Sigmoid colon (tissue), 6 donors: ENCODE measurements at regions not wholly inside any gene's neighbourhood (a gene's known extent, or its start where the extent isn't known, plus 50 kb on each side); places are given as distances from the start of the nearest gene placed in this dataset.

Experiments
- DNase-seq: peaks from one replicate; pipeline ENCODE4 v3.0.0-alpha.2; 2019
- H3K27ac ChIP-seq, 4 donors: fragments of 200-600 bp; sonication (generic); one replicate each; pipeline ENCODE4 v1.5.1; 2016 to 2019; ENCODE audit warnings: mild to moderate bottlenecking in 1 of 4
- H3K27me3 ChIP-seq, 3 donors: fragments of 200-600 bp; sonication (generic); one replicate each; pipeline ENCODE4 v1.5.1; 2019; ENCODE audit warnings: mild to moderate bottlenecking in 1 of 3
- H3K36me3 ChIP-seq, 4 donors: fragments of 200-600 bp; sonication (generic); one replicate each; pipeline ENCODE4 v1.5.1; 2016 to 2019
- H3K4me1 ChIP-seq, 4 donors: fragments of 200-600 bp; sonication (generic); one replicate each; pipeline ENCODE4 v1.5.1; 2017 to 2019
- H3K4me3 ChIP-seq, 4 donors: fragments of 200-600 bp; sonication (generic); one replicate each; pipeline ENCODE4 v1.5.1; 2017 to 2019; ENCODE audit warnings: mild to moderate bottlenecking in 2 of 4, moderate library complexity in 1 of 4
- H3K9me3 ChIP-seq, 4 donors: fragments of 200-600 bp in 3 of 4; sonication (generic) in 3 of 4; one replicate each; pipeline versions ENCODE4 v1.5.1 to v1.6.1; 2013 to 2019
- CTCF ChIP-seq, 4 experiments: fragments of 450-650 bp in 3 of 4; fragments of 200-600 bp in 1 of 4; IDR thresholded peaks; one replicate each; pipeline ENCODE4 v1.5.1; 2016 to 2019; ENCODE audit warnings: antibody characterized with exemption in 4 of 4, mild to moderate bottlenecking in 3 of 4, moderate library complexity in 2 of 4
- EP300 ChIP-seq, 4 donors: sonication (generic); formaldehyde crosslinking; IDR thresholded peaks; one replicate each; pipeline ENCODE4 v1.6.1; 2017; ENCODE audit warnings: antibody characterized with exemption in 4 of 4
- POLR2A ChIP-seq, 2 donors: fragments of 450-650 bp; IDR thresholded peaks; one replicate each; pipeline ENCODE4 v1.6.1; 2016; ENCODE audit warnings: antibody characterized with exemption in 2 of 2, mild to moderate bottlenecking in 2 of 2, moderate library complexity in 2 of 2
- POLR2AphosphoS5 ChIP-seq, 4 donors: sonication (generic); formaldehyde crosslinking; IDR thresholded peaks; one replicate each; pipeline ENCODE4 v1.6.1; 2017; ENCODE audit warnings: antibody characterized with exemption in 4 of 4
- WGBS, 2 donors: extraction: QIAGEN DNeasy Blood & Tissue Kit; methylation state at CpG; one replicate each; pipeline ENCODE4 v1.1.7; 2013; 5-methylcytosine and 5-hydroxymethylcytosine counted together
- intact Hi-C: fragments of 100-400 bp; cut with DNase I; formaldehyde crosslinking; loops from one replicate; pipeline ENCODE4 v1.15.1; 2023
- donor health status: healthy with polysubstance abuse.
- donor health status: healthy.

GRCh38 chr11:122038543-122038942 is 77.5 kb downstream of the BLID start:
- intact Hi-C loops, result no loop called here
- no peaks in the 10 kb centered on the region for H3K9me3 ChIP-seq
- DNase-seq, result no peak

GRCh38 chr11:122037911-122038310 is 78.1 kb downstream of the BLID start:
- Histone ChIP-seq H3K36me3 (no peaks in the 10 kb centered on the region), H3K27ac (no peak overlapping the region), H3K4me3 (no peak overlapping the region), H3K27me3 (no peaks in the 10 kb centered on the region), H3K9me3 (no peaks in the 10 kb centered on the region), H3K4me1 (peaks cover 0 to 12% (median 3%) of the 10 kb centered on the region in 4 donors)
- DNase-seq, result no peak
- no peak for TF ChIP-seq EP300 (IDR thresholded peaks at IDR 0.05)
- TF ChIP-seq CTCF (IDR thresholded peaks at IDR 0.05), result no peak
- TF ChIP-seq POLR2AphosphoS5 (IDR thresholded peaks at IDR 0.05), result no peak
- TF ChIP-seq POLR2A (IDR thresholded peaks at IDR 0.05), result no peak
- intact Hi-C loops, result no loop called here

More at GRCh38 chr11:122038543-122038942, 77.5 kb downstream of the BLID start:
- H3K36me3 ChIP-seq, result no peaks in the 10 kb centered on the region
- H3K4me3 ChIP-seq, result no peak overlapping the region
- WGBS, 2 donors, result 48 to 71% methylated on average over 2 of the region's 2 CpGs
- no peak for TF ChIP-seq EP300 (IDR thresholded peaks at IDR 0.05)
- H3K27ac ChIP-seq, result no peak overlapping the region
- H3K4me1 ChIP-seq, result peaks cover 0 to 12% (median 3%) of the 10 kb centered on the region in 4 donors
- no peaks in the 10 kb centered on the region for H3K27me3 ChIP-seq

- Histone ChIP-seq H3K36me3 (no peaks in the 10 kb centered on the region), H3K27me3 (no peaks in the 10 kb centered on the region), H3K27ac (no peak overlapping the region), H3K4me1 (peaks cover 0 to 12% (median 3%) of the 10 kb centered on the region in 4 donors), H3K9me3 (no peaks in the 10 kb centered on the region), H3K4me3 (no peak overlapping the region)
- intact Hi-C loops, result no loop called here
- no peak for TF ChIP-seq CTCF (IDR thresholded peaks at IDR 0.05)
- TF ChIP-seq POLR2A (IDR thresholded peaks at IDR 0.05), result no peak
- no peak for TF ChIP-seq EP300 (IDR thresholded peaks at IDR 0.05)
- no peak for TF ChIP-seq POLR2AphosphoS5 (IDR thresholded peaks at IDR 0.05)
- no peak for DNase-seq
- 87 to 89% methylated on average over 6 of the region's 6 CpGs for WGBS, 2 donors
Measured at GRCh38 chr11:122036493-122036892, 79.5 kb downstream of the BLID start.

- no peaks in the 10 kb centered on the region for H3K36me3 ChIP-seq
- no peaks in the 10 kb centered on the region for H3K9me3 ChIP-seq
- H3K4me1 ChIP-seq, result peaks cover 0 to 12% (median 3%) of the 10 kb centered on the region in 4 donors
- TF ChIP-seq POLR2AphosphoS5 (IDR thresholded peaks at IDR 0.05), result no peak
- TF ChIP-seq CTCF (IDR thresholded peaks at IDR 0.05), result no peak
- no peak for TF ChIP-seq POLR2A (IDR thresholded peaks at IDR 0.05)
- TF ChIP-seq EP300 (IDR thresholded peaks at IDR 0.05), result no peak
- H3K4me3 ChIP-seq, result no peak overlapping the region
- 53 to 64% methylated on average over 1 of the region's 1 CpG for WGBS, 2 donors
- no peak for DNase-seq
- H3K27me3 ChIP-seq, result no peaks in the 10 kb centered on the region
- intact Hi-C loops, result no loop called here
- no peak overlapping the region for H3K27ac ChIP-seq
Measured at GRCh38 chr11:122036018-122036417, 80.0 kb downstream of the BLID start.

GRCh38 chr11:122033631-122034030 is 82.4 kb downstream of the BLID start:
- no peaks in the 10 kb centered on the region for H3K27me3 ChIP-seq
- H3K9me3 ChIP-seq, result no peaks in the 10 kb centered on the region
- WGBS, 2 donors, result 74 to 83% methylated on average over 2 of the region's 2 CpGs
- H3K36me3 ChIP-seq, result no peaks in the 10 kb centered on the region
- TF ChIP-seq CTCF (IDR thresholded peaks at IDR 0.05), result no peak
- TF ChIP-seq POLR2AphosphoS5 (IDR thresholded peaks at IDR 0.05), result no peak
- TF ChIP-seq POLR2A (IDR thresholded peaks at IDR 0.05), result no peak
- no peak for TF ChIP-seq EP300 (IDR thresholded peaks at IDR 0.05)
- no peak overlapping the region for H3K27ac ChIP-seq
- DNase-seq, result no peak
- peaks cover 0 to 9% (median 3%) of the 10 kb centered on the region in 4 donors for H3K4me1 ChIP-seq
- intact Hi-C loops, result no loop called here
- no peak overlapping the region for H3K4me3 ChIP-seq
